Hepatocyte (in vitro differentiated cells): ENCODE measurements at regions not wholly inside any gene's neighbourhood (a gene's known extent, or its start where the extent isn't known, plus 50 kb on each side); places are given as distances from the start of the nearest gene placed in this dataset.

ENCODE experiments used
- DNase-seq: peaks from one replicate; pipeline ENCODE4 v3.0.0-alpha.2; 2016; ENCODE audit warnings: low spot score
- H2AFZ ChIP-seq: fragments of 200-600 bp; sonication (generic); 2 replicates; pipeline ENCODE4 v1.6.0; 2016; ENCODE audit warnings: antibody characterized with exemption, mild to moderate bottlenecking
- H3K27ac ChIP-seq: fragments of 200-600 bp; sonication (generic); 2 replicates; pipeline ENCODE4 v1.5.1; 2016; ENCODE audit warnings: mild to moderate bottlenecking
- H3K27me3 ChIP-seq: fragments of 200-600 bp; sonication (generic); 2 replicates; pipeline ENCODE4 v1.6.1; 2016
- H3K36me3 ChIP-seq: fragments of 200-600 bp; sonication (generic); replicated peaks from 2 replicates; pipeline ENCODE4 v1.5.1; 2016; ENCODE audit warnings: low read depth; ENCODE audit not compliant: insufficient read depth
- H3K4me1 ChIP-seq: fragments of 200-600 bp; sonication (generic); 2 replicates; pipeline ENCODE4 v1.5.1; 2016; ENCODE audit warnings: mild to moderate bottlenecking, moderate library complexity; ENCODE audit not compliant: insufficient read depth
- H3K4me2 ChIP-seq: fragments of 200-600 bp; sonication (generic); 2 replicates; pipeline ENCODE4 v1.6.0; 2016
- H3K4me3 ChIP-seq: fragments of 200-600 bp; sonication (generic); 2 replicates; pipeline ENCODE4 v1.5.1; 2016; ENCODE audit warnings: mild to moderate bottlenecking
- H3K79me2 ChIP-seq: fragments of 200-600 bp; sonication (generic); 2 replicates; pipeline ENCODE4 v1.6.0; 2017; ENCODE audit warnings: mild to moderate bottlenecking
- H3K9me2 ChIP-seq: fragments of 200-600 bp; sonication (generic); replicated peaks from 2 replicates; pipeline ENCODE4 v1.6.0; 2017; ENCODE audit warnings: mild to moderate bottlenecking; ENCODE audit not compliant: insufficient read depth
- H3K9me3 ChIP-seq: fragments of 200-600 bp; sonication (generic); 2 replicates; pipeline ENCODE4 v1.5.1; 2016; ENCODE audit warnings: low read depth, mild to moderate bottlenecking
- H4K20me1 ChIP-seq: fragments of 200-600 bp; sonication (generic); 2 replicates; pipeline ENCODE4 v1.6.0; 2016; ENCODE audit warnings: mild to moderate bottlenecking; ENCODE audit not compliant: insufficient read depth, poor library complexity, severe bottlenecking
- CTCF ChIP-seq: fragments of 200-600 bp; sonication (generic); IDR thresholded peaks from 2 replicates; pipeline ENCODE4 v1.5.1; 2016; ENCODE audit warnings: antibody characterized with exemption, mild to moderate bottlenecking; ENCODE audit not compliant: poor library complexity
- EZH2 ChIP-seq: fragments of 200-600 bp; sonication (generic); IDR thresholded peaks from 2 replicates; pipeline ENCODE4 v1.6.1; 2016; ENCODE audit warnings: antibody characterized with exemption, mild to moderate bottlenecking, borderline replicate concordance
- EZH2phosphoT487 ChIP-seq: fragments of 200-600 bp; sonication (generic); IDR thresholded peaks from one replicate; pipeline ENCODE4 v1.6.1; 2018; ENCODE audit warnings: antibody characterized with exemption, mild to moderate bottlenecking, low read depth, moderate library complexity; ENCODE audit not compliant: unreplicated experiment, severe bottlenecking
- WGBS: methylation state at CpG from one replicate; pipeline ENCODE4 v1.1.6; 2016; ENCODE audit warnings: low lambda C conversion rate; ENCODE audit errors: missing lambda C conversion rate; 5-methylcytosine and 5-hydroxymethylcytosine counted together

- Histone ChIP-seq H3K36me3 (no peaks in the 10 kb centered on the region), H4K20me1 (no peaks in the 10 kb centered on the region), H3K4me2 (no peak overlapping the region), H3K4me1 (no peaks in the 10 kb centered on the region), H3K9me3 (peaks cover 3% of the 10 kb centered on the region), H3K79me2 (no peaks in the 10 kb centered on the region), H3K4me3 (no peak overlapping the region), H3K9me2 (no peaks in the 10 kb centered on the region), H3K27ac (no peak overlapping the region), H3K27me3 (no peaks in the 10 kb centered on the region), H2AFZ (no peak overlapping the region)
- 77% methylated on average over 10 of the region's 10 CpGs for WGBS
- DNase-seq, result peak; percentile 2
- TF ChIP-seq EZH2 (no peak), EZH2phosphoT487 (no peak), CTCF (no peak)
Measured at GRCh38 chr15:25171111-25171811, 216.5 kb downstream of the SNRPN start.

DNA sequence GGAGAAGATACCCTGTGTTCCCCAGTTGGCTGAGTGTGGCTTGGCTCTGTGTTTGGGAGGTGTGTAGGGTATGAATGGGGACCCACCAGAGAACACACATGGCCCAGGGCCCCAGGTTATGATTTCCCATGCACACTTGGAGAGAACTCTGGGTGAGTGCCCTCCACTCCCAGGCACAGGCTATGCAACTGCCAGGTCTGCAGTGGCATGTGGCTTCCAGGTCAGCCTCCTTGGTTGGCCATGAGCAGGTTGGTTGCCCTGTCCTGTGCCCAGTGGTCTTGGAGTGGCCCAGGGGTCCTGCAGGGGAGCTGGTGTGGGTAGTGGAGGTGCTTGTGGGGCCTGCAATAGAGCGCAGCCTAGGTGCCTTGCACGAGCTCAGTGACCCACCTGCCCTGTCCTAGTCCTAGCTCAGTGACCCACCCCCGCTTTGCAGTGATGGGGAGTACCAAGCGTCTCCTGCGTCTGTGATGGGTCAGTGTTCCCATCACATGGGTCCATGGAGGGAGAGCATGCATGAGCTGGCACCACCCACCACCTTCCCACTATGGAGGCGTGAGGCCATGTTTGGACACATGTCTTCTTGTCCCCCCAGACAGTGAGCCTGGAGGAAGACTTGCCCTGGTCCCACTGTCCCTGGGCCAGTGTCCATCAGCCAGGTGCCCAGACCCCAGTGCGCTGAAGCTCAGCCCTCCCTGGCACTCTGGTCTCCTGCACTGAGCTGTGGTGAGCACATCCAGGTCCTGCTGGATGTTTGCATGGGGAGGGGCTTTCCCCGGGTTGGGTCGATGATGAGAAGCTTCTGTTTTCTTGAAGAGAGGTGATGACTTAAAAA is 217.3 kb downstream of the SNRPN start:
- Histone ChIP-seq H3K36me3 (no peaks in the 10 kb centered on the region), H3K79me2 (no peaks in the 10 kb centered on the region), H3K4me2 (no peak overlapping the region), H3K9me3 (peaks cover 3% of the 10 kb centered on the region), H3K27me3 (no peaks in the 10 kb centered on the region), H3K27ac (no peak overlapping the region), H3K9me2 (no peaks in the 10 kb centered on the region), H3K4me3 (no peak overlapping the region), H2AFZ (no peak overlapping the region), H3K4me1 (no peaks in the 10 kb centered on the region), H4K20me1 (no peaks in the 10 kb centered on the region)
- TF ChIP-seq EZH2 (no peak), CTCF (no peak), EZH2phosphoT487 (no peak)
- peak; percentile 1 for DNase-seq
- 88% methylated on average over 9 of the region's 9 CpGs for WGBS

GRCh38 chr15:25172691-25173090 is 217.9 kb downstream of the SNRPN start:
- Histone ChIP-seq H3K9me3 (peaks cover 3% of the 10 kb centered on the region), H4K20me1 (no peaks in the 10 kb centered on the region), H3K4me1 (no peaks in the 10 kb centered on the region), H2AFZ (no peak overlapping the region), H3K27me3 (no peaks in the 10 kb centered on the region), H3K36me3 (no peaks in the 10 kb centered on the region), H3K4me3 (no peak overlapping the region), H3K27ac (no peak overlapping the region), H3K4me2 (no peak overlapping the region), H3K9me2 (no peaks in the 10 kb centered on the region), H3K79me2 (no peaks in the 10 kb centered on the region)
- WGBS, result 75% methylated on average over 6 of the region's 6 CpGs
- TF ChIP-seq EZH2, result no peak
- no peak for TF ChIP-seq EZH2phosphoT487
- TF ChIP-seq CTCF, result no peak
- no peak for DNase-seq
